ENCODE measurements at regions not wholly inside any gene's neighbourhood (a gene's known extent, or its start where the extent isn't known, plus 50 kb on each side); places are given as distances from the start of the nearest gene placed in this dataset.
A peak's percentile ranks its signal among the peaks of the same experiment; 100 is the strongest.

GRCh38 chr22:44640618-44641155, 61.3 kb upstream of the PRR5 start:
- H3K9me1 ChIP-seq (ENCODE audit: insufficient read depth, low read length), result no peaks in the 10 kb centered on the region
- 78% methylated on average over 5 of the region's 12 CpGs; no CpG with 5 or more reads in 1 of the 2 experiments for WGBS, 2 experiments (ENCODE audit: extremely low coverage in 2 of 2, insufficient read length in 1 of 2)
- CTCF ChIA-PET, result no interaction called here
- H3K9ac ChIP-seq (ENCODE audit: low read depth, low read length), result no peak overlapping the region
- no peaks in the 10 kb centered on the region for H3K27me3 ChIP-seq (ENCODE audit: control insufficient read depth, insufficient read depth, low read length)
- H3K4me1 ChIP-seq (ENCODE audit: control insufficient read depth, insufficient read depth, low read length), result no peaks in the 10 kb centered on the region; the same call in 1 of the 2 replicates
- no peaks in the 10 kb centered on the region for H3K79me1 ChIP-seq (ENCODE audit: low read depth in 1 of 2, low read length in 2 of 2)
- H2BK15ac ChIP-seq (ENCODE audit: low read depth, low read length), result no peak overlapping the region; the same call in 2 of the 3 replicates
- H3K4me3 ChIP-seq (ENCODE audit: insufficient read depth, low read depth, low read length), result no peak overlapping the region
- ATAC-seq (ENCODE audit: low read depth) (no peak), DNase-seq (no peak)
- H2BK20ac ChIP-seq (ENCODE audit: low read depth, low read length), result no peak overlapping the region
- no peak overlapping the region for H3K4me2 ChIP-seq (ENCODE audit: low read depth, low read length)
- no peak overlapping the region for H3K27ac ChIP-seq (ENCODE audit: insufficient read depth, low read length)
- dilution Hi-C loops (cut with HindIII; ENCODE audit: low sequenced_read_pairs, unreplicated experiment) (no loop called here), intact Hi-C loops (cut with micrococcal nuclease) (no loop called here), in situ Hi-C loops (cut with MboI; ENCODE audit: low sequenced_read_pairs) (loop anchor here (25.0 kb wide), 1 partner anchor 1253 kb away; no protein-coding TSS in a partner anchor)
- H3K18ac ChIP-seq (ENCODE audit: low read depth, low read length), result no peak overlapping the region
- no peak overlapping the region for H3K23ac ChIP-seq (ENCODE audit: low read depth, low read length)
- no peak overlapping the region for H3K56ac ChIP-seq (ENCODE audit: extremely low read depth, insufficient read depth, low read length)
- H2AFZ ChIP-seq (replicated peaks; ENCODE audit: low read length, poor library complexity), result peak overlapping the region; percentile 49
- H2AK5ac ChIP-seq (ENCODE audit: low read depth, low read length), result no peak overlapping the region; the same call in 1 of the 2 replicates
- no peak overlapping the region for H4K5ac ChIP-seq (ENCODE audit: low read depth, low read length)
- no TSS peak for BruUV-seq (replicated peaks)
- no peaks in the 10 kb centered on the region for H3K36me3 ChIP-seq (ENCODE audit: control insufficient read depth, insufficient read depth, low read length)
- no peak overlapping the region for H3K4ac ChIP-seq (ENCODE audit: low read depth, low read length)
- POLR2A ChIA-PET (ENCODE audit: unreplicated experiment), result no interaction called here
- no peak overlapping the region for H3K14ac ChIP-seq (replicated peaks; ENCODE audit: low read depth, low read length)
- no peak overlapping the region for H2AK9ac ChIP-seq (replicated peaks; ENCODE audit: low read depth, low read length, poor library complexity)
- no peak overlapping the region for H4K91ac ChIP-seq (ENCODE audit: insufficient read depth, low read depth, low read length)
- no peaks in the 10 kb centered on the region for H3K9me3 ChIP-seq (ENCODE audit: control insufficient read depth, insufficient read depth, low read length)
- H4K20me1 ChIP-seq (ENCODE audit: insufficient read depth, low read length), result no peaks in the 10 kb centered on the region
- no peak overlapping the region for H2BK5ac ChIP-seq (ENCODE audit: low read depth, low read length, poor library complexity, severe bottlenecking)
- TF ChIP-seq MAZ (IDR thresholded peaks at IDR 0.05; ENCODE audit: borderline replicate concordance, low read depth, low read length), result no peak
- TF ChIP-seq BHLHE40 (IDR thresholded peaks at IDR 0.05; ENCODE audit: low read depth, low read length), result no peak
- TF ChIP-seq RAD21 (IDR thresholded peaks at IDR 0.05; ENCODE audit: low read length), result no peak
- no peak for TF ChIP-seq RCOR1 (IDR thresholded peaks at IDR 0.05; ENCODE audit: insufficient replicate concordance, low read length)
- TF ChIP-seq POLR2A (IDR thresholded peaks at IDR 0.05; ENCODE audit: low read depth, low read length), result no peak
- TF ChIP-seq MXI1 (IDR thresholded peaks at IDR 0.05; ENCODE audit: borderline replicate concordance, low read depth, low read length), result no peak
- TF ChIP-seq CEBPB (IDR thresholded peaks at IDR 0.05; ENCODE audit: low read depth, low read length), result no peak
- TF ChIP-seq, protein P1, sequence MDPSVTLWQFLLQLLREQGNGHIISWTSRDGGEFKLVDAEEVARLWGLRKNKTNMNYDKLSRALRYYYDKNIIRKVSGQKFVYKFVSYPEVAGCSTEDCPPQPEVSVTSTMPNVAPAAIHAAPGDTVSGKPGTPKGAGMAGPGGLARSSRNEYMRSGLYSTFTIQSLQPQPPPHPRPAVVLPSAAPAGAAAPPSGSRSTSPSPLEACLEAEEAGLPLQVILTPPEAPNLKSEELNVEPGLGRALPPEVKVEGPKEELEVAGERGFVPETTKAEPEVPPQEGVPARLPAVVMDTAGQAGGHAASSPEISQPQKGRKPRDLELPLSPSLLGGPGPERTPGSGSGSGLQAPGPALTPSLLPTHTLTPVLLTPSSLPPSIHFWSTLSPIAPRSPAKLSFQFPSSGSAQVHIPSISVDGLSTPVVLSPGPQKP (IDR thresholded peaks at IDR 0.05; ENCODE audit: borderline replicate concordance, low read depth, low read length), result no peak
- TF ChIP-seq CHD1 (IDR thresholded peaks at IDR 0.05; ENCODE audit: low read depth, low read length), result no peak
- TF ChIP-seq MAFK (IDR thresholded peaks at IDR 0.05; ENCODE audit: low read depth, low read length), result no peak
- TF ChIP-seq SMC3 (IDR thresholded peaks at IDR 0.05; ENCODE audit: low read depth, low read length), result no peak
- TF ChIP-seq USF2 (IDR thresholded peaks at IDR 0.05; ENCODE audit: low read depth, low read length), result no peak
- TF ChIP-seq NFE2L2 (IDR thresholded peaks at IDR 0.05; ENCODE audit: low read depth, low read length), result no peak
- no peak for TF ChIP-seq RFX5 (IDR thresholded peaks at IDR 0.05; ENCODE audit: low read depth, low read length)
- TF ChIP-seq, protein P2, sequence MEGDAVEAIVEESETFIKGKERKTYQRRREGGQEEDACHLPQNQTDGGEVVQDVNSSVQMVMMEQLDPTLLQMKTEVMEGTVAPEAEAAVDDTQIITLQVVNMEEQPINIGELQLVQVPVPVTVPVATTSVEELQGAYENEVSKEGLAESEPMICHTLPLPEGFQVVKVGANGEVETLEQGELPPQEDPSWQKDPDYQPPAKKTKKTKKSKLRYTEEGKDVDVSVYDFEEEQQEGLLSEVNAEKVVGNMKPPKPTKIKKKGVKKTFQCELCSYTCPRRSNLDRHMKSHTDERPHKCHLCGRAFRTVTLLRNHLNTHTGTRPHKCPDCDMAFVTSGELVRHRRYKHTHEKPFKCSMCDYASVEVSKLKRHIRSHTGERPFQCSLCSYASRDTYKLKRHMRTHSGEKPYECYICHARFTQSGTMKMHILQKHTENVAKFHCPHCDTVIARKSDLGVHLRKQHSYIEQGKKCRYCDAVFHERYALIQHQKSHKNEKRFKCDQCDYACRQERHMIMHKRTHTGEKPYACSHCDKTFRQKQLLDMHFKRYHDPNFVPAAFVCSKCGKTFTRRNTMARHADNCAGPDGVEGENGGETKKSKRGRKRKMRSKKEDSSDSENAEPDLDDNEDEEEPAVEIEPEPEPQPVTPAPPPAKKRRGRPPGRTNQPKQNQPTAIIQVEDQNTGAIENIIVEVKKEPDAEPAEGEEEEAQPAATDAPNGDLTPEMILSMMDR (conservative IDR thresholded peaks at IDR 0.05; ENCODE audit: low read depth, low read length), result no peak
- TF ChIP-seq FOS (IDR thresholded peaks at IDR 0.05; ENCODE audit: low read depth, low read length), result no peak
- no peak overlapping the region for H2BK120ac ChIP-seq (ENCODE audit: low read depth, low read length)
- H4K8ac ChIP-seq (ENCODE audit: low read depth in 2 of 2, low read length in 2 of 2), result no peak overlapping the region
